ENCODE measurements at regions not wholly inside any gene's neighbourhood (a gene's known extent, or its start where the extent isn't known, plus 50 kb on each side); places are given as distances from the start of the nearest gene placed in this dataset.
"Not testable (repeated sequence)": the region's sequence is repeated elsewhere in the genome, so short reads cannot be mapped to it uniquely, and the experiment has no call there.

GRCh38 chr12:74264692-74265091 is 272.9 kb upstream of the ATXN7L3B start:
- H3K9me3 ChIP-seq: no peaks in the 10 kb centered on the region
- no peak overlapping the region for H3K4me3 ChIP-seq
- no peaks in the 10 kb centered on the region for H3K4me1 ChIP-seq
- DNase-seq (ENCODE audit: low spot score in 2 of 2): no peak
- TF ChIP-seq POLR2A (IDR thresholded peaks at IDR 0.05) (no peak), POLR2AphosphoS5 (IDR thresholded peaks at IDR 0.05) (no peak), EP300 (IDR thresholded peaks at IDR 0.05) (no peak), CTCF (IDR thresholded peaks at IDR 0.05) (no peak)
- no peaks in the 10 kb centered on the region for H3K27me3 ChIP-seq
- no peak overlapping the region for H3K27ac ChIP-seq
- 93% methylated on average over 13 of the region's 15 CpGs for WGBS
- no peaks in the 10 kb centered on the region for H3K36me3 ChIP-seq

- WGBS: 91% methylated on average over 8 of the region's 8 CpGs
Measured at GRCh38 chr12:74269355-74269754, 268.3 kb upstream of the ATXN7L3B start.

GRCh38 chr12:74280156-74280655 is 257.4 kb upstream of the ATXN7L3B start:
- DNase-seq (ENCODE audit: low spot score in 2 of 2): no peak
- no peak for TF ChIP-seq POLR2AphosphoS5 (IDR thresholded peaks at IDR 0.05)
- no peak for TF ChIP-seq EP300 (IDR thresholded peaks at IDR 0.05)
- no peak for TF ChIP-seq POLR2A (IDR thresholded peaks at IDR 0.05)
- TF ChIP-seq CTCF (IDR thresholded peaks at IDR 0.05): no peak
- Histone ChIP-seq H3K36me3 (no peaks in the 10 kb centered on the region), H3K27ac (no peak overlapping the region), H3K9me3 (peaks cover 6% of the 10 kb centered on the region), H3K4me3 (no peak overlapping the region), H3K27me3 (no peaks in the 10 kb centered on the region), H3K4me1 (no peaks in the 10 kb centered on the region)
- 91% methylated on average over 5 of the region's 5 CpGs for WGBS

More at GRCh38 chr12:74269355-74269754, 268.3 kb upstream of the ATXN7L3B start:
- H3K36me3 ChIP-seq; H3K9me3 ChIP-seq; DNase-seq (ENCODE audit: low spot score in 2 of 2); H3K27me3 ChIP-seq; H3K4me1 ChIP-seq; H3K27ac ChIP-seq; H3K4me3 ChIP-seq: not testable (repeated sequence)

- H3K4me1 ChIP-seq; H3K27ac ChIP-seq; H3K9me3 ChIP-seq; H3K27me3 ChIP-seq; H3K4me3 ChIP-seq; H3K36me3 ChIP-seq; DNase-seq (ENCODE audit: low spot score in 2 of 2): not testable (repeated sequence)
- WGBS: 62% methylated on average over 2 of the region's 2 CpGs
Measured at GRCh38 chr12:74281401-74282180, 256.0 kb upstream of the ATXN7L3B start.

- TF ChIP-seq CTCF (IDR thresholded peaks at IDR 0.05): no peak
- TF ChIP-seq EP300 (IDR thresholded peaks at IDR 0.05): no peak
- TF ChIP-seq POLR2A (IDR thresholded peaks at IDR 0.05): no peak
- TF ChIP-seq POLR2AphosphoS5 (IDR thresholded peaks at IDR 0.05): no peak
- Histone ChIP-seq H3K4me3 (no peak overlapping the region), H3K4me1 (no peaks in the 10 kb centered on the region), H3K27ac (no peak overlapping the region), H3K9me3 (no peaks in the 10 kb centered on the region), H3K27me3 (no peaks in the 10 kb centered on the region), H3K36me3 (no peaks in the 10 kb centered on the region)
- WGBS: 92% methylated on average over 4 of the region's 4 CpGs
- no peak for DNase-seq (ENCODE audit: low spot score in 2 of 2)
Measured at GRCh38 chr12:74283646-74284045, 254.0 kb upstream of the ATXN7L3B start.

GRCh38 chr12:74285773-74286172 is 251.9 kb upstream of the ATXN7L3B start:
- Histone ChIP-seq H3K4me3 (no peak overlapping the region), H3K36me3 (no peaks in the 10 kb centered on the region), H3K27ac (no peak overlapping the region), H3K9me3 (no peaks in the 10 kb centered on the region), H3K4me1 (no peaks in the 10 kb centered on the region), H3K27me3 (no peaks in the 10 kb centered on the region)
- TF ChIP-seq EP300 (IDR thresholded peaks at IDR 0.05) (no peak), CTCF (IDR thresholded peaks at IDR 0.05) (no peak), POLR2AphosphoS5 (IDR thresholded peaks at IDR 0.05) (no peak), POLR2A (IDR thresholded peaks at IDR 0.05) (no peak)
- no peak for DNase-seq (ENCODE audit: low spot score in 2 of 2)
- WGBS: 66% methylated on average over 2 of the region's 2 CpGs

All from suprapubic skin (tissue), 4 donors.